Effector memory CD8-positive, alpha-beta T cell (primary cell): ENCODE measurements at regions not wholly inside any gene's neighbourhood (a gene's known extent, or its start where the extent isn't known, plus 50 kb on each side); places are given as distances from the start of the nearest gene placed in this dataset.

Source experiments
- ATAC-seq: fragments of 150-1000 bp; cut with Tn5 transposase; replicated peaks from 2 replicates; pipeline ENCODE4 v1.10.0; 2021; ENCODE audit warnings: mild to moderate bottlenecking, moderate library complexity
- DNase-seq, 3 experiments: peaks; one replicate each; pipeline ENCODE4 v3.0.0; 2021
- H3K27ac Mint-ChIP-seq, 2 donors: one replicate each; pipeline ENCODE4 v1.8.0; 2022; ENCODE audit warnings: mild to moderate bottlenecking in 2 of 2, mixed read lengths in 2 of 2, moderate library complexity in 2 of 2
- H3K27me3 Mint-ChIP-seq, 2 donors: one replicate each; pipeline ENCODE4 v1.8.0; 2022; ENCODE audit warnings: mixed read lengths in 2 of 2
- H3K36me3 Mint-ChIP-seq: one replicate; pipeline ENCODE4 v1.8.0; 2022; ENCODE audit warnings: mild to moderate bottlenecking, moderate library complexity, mixed read lengths; ENCODE audit not compliant: insufficient read depth
- H3K4me1 Mint-ChIP-seq, 2 donors: one replicate each; pipeline ENCODE4 v1.8.0; 2022; ENCODE audit warnings: low read depth in 2 of 2, mixed read lengths in 2 of 2
- H3K4me3 Mint-ChIP-seq, 2 donors: one replicate each; pipeline ENCODE4 v1.8.0; 2022; ENCODE audit warnings: mild to moderate bottlenecking in 2 of 2, mixed read lengths in 2 of 2, moderate library complexity in 2 of 2
- H3K9me3 Mint-ChIP-seq, 2 donors: one replicate each; pipeline ENCODE4 v1.8.0; 2022; ENCODE audit warnings: mixed read lengths in 2 of 2

GRCh38 chr9:79256691-79257213 is 315.0 kb upstream of the TLE4 start:
- no peak for DNase-seq
- no peaks in the 10 kb centered on the region for H3K36me3 Mint-ChIP-seq
- no peak overlapping the region for H3K4me3 Mint-ChIP-seq
- H3K27me3 Mint-ChIP-seq = peaks cover 12 to 17% of the 10 kb centered on the region in 2 donors
- H3K9me3 Mint-ChIP-seq = no peaks in the 10 kb centered on the region
- no peak overlapping the region for H3K27ac Mint-ChIP-seq
- no peaks in the 10 kb centered on the region for H3K4me1 Mint-ChIP-seq
- no peak for ATAC-seq

- Mint-ChIP-seq H3K27ac (no peak overlapping the region), H3K9me3 (no peaks in the 10 kb centered on the region), H3K4me1 (no peaks in the 10 kb centered on the region), H3K27me3 (peaks cover 12 to 17% of the 10 kb centered on the region in 2 donors), H3K4me3 (no peak overlapping the region), H3K36me3 (no peaks in the 10 kb centered on the region)
- ATAC-seq (no peak), DNase-seq (no peak)
Measured at GRCh38 chr9:79257228-79257781, 314.5 kb upstream of the TLE4 start.

- Mint-ChIP-seq H3K9me3 (peaks cover 0 to under 1% of the 10 kb centered on the region in 2 donors), H3K4me1 (no peaks in the 10 kb centered on the region), H3K27ac (no peak overlapping the region), H3K4me3 (no peak overlapping the region), H3K27me3 (peaks cover 12 to 21% of the 10 kb centered on the region in 2 donors), H3K36me3 (no peaks in the 10 kb centered on the region)
- no peak for ATAC-seq
- no peak for DNase-seq
Measured at GRCh38 chr9:79257790-79258351, 313.9 kb upstream of the TLE4 start.

GRCh38 chr9:79259858-79260257 is 311.9 kb upstream of the TLE4 start:
- H3K27ac Mint-ChIP-seq = no peak overlapping the region
- H3K9me3 Mint-ChIP-seq = peaks cover 0 to 1% of the 10 kb centered on the region in 2 donors
- DNase-seq (no peak), ATAC-seq (no peak)
- H3K4me1 Mint-ChIP-seq = no peaks in the 10 kb centered on the region
- no peaks in the 10 kb centered on the region for H3K36me3 Mint-ChIP-seq
- H3K4me3 Mint-ChIP-seq = no peak overlapping the region
- peaks cover 22 to 35% of the 10 kb centered on the region in 2 donors for H3K27me3 Mint-ChIP-seq

- no peak for ATAC-seq
- Mint-ChIP-seq H3K4me3 (no peak overlapping the region), H3K27ac (no peak overlapping the region), H3K9me3 (peaks cover 0 to 1% of the 10 kb centered on the region in 2 donors), H3K27me3 (peaks cover 24 to 49% of the 10 kb centered on the region in 2 donors), H3K4me1 (no peaks in the 10 kb centered on the region), H3K36me3 (no peaks in the 10 kb centered on the region)
- no peak for DNase-seq
Measured at GRCh38 chr9:79263628-79264027, 308.1 kb upstream of the TLE4 start.

GRCh38 chr9:79264041-79264440 is 307.7 kb upstream of the TLE4 start:
- peaks cover 20 to 49% of the 10 kb centered on the region in 2 donors for H3K27me3 Mint-ChIP-seq
- H3K36me3 Mint-ChIP-seq = no peaks in the 10 kb centered on the region
- ATAC-seq (no peak), DNase-seq (no peak)
- peaks cover 0 to 1% of the 10 kb centered on the region in 2 donors for H3K9me3 Mint-ChIP-seq
- no peaks in the 10 kb centered on the region for H3K4me1 Mint-ChIP-seq
- H3K4me3 Mint-ChIP-seq = no peak overlapping the region
- H3K27ac Mint-ChIP-seq = no peak overlapping the region

GRCh38 chr9:79264511-79265355 is 307.0 kb upstream of the TLE4 start:
- DNase-seq = no peak
- H3K9me3 Mint-ChIP-seq = peaks cover 0 to 1% of the 10 kb centered on the region in 2 donors
- H3K27me3 Mint-ChIP-seq = peaks cover 19 to 47% of the 10 kb centered on the region in 2 donors
- H3K4me3 Mint-ChIP-seq = no peak overlapping the region
- H3K27ac Mint-ChIP-seq = no peak overlapping the region
- no peaks in the 10 kb centered on the region for H3K4me1 Mint-ChIP-seq
- no peaks in the 10 kb centered on the region for H3K36me3 Mint-ChIP-seq
- no peak for ATAC-seq

- Mint-ChIP-seq H3K4me1 (no peaks in the 10 kb centered on the region), H3K4me3 (no peak overlapping the region), H3K27ac (no peak overlapping the region), H3K9me3 (peaks cover 0 to 1% of the 10 kb centered on the region in 2 donors), H3K36me3 (no peaks in the 10 kb centered on the region), H3K27me3 (peaks cover 13 to 32% of the 10 kb centered on the region in 2 donors)
- ATAC-seq (no peak), DNase-seq (no peak)
Measured at GRCh38 chr9:79266986-79267385, 304.8 kb upstream of the TLE4 start.

GRCh38 chr9:79268806-79269205 is 303.0 kb upstream of the TLE4 start:
- H3K4me1 Mint-ChIP-seq = no peaks in the 10 kb centered on the region

GRCh38 chr9:79273311-79273710 is 298.5 kb upstream of the TLE4 start:
- H3K4me3 Mint-ChIP-seq = no peak overlapping the region
- no peaks in the 10 kb centered on the region for H3K4me1 Mint-ChIP-seq
- H3K27me3 Mint-ChIP-seq = peaks cover 7 to 12% of the 10 kb centered on the region in 2 donors
- no peak for ATAC-seq
- H3K36me3 Mint-ChIP-seq = no peaks in the 10 kb centered on the region
- no peak for DNase-seq
- H3K9me3 Mint-ChIP-seq = no peaks in the 10 kb centered on the region
- H3K27ac Mint-ChIP-seq = no peak overlapping the region

More at GRCh38 chr9:79268806-79269205, 303.0 kb upstream of the TLE4 start:
- Mint-ChIP-seq H3K4me3 (no peak overlapping the region), H3K27me3 (peaks cover 13 to 23% of the 10 kb centered on the region in 2 donors), H3K9me3 (no peaks in the 10 kb centered on the region), H3K27ac (no peak overlapping the region), H3K36me3 (no peaks in the 10 kb centered on the region)
- DNase-seq (no peak), ATAC-seq (no peak)

GRCh38 chr9:79279356-79279755 is 292.4 kb upstream of the TLE4 start:
- H3K27ac Mint-ChIP-seq = no peak overlapping the region
- no peaks in the 10 kb centered on the region for H3K4me1 Mint-ChIP-seq
- H3K36me3 Mint-ChIP-seq = no peaks in the 10 kb centered on the region
- H3K9me3 Mint-ChIP-seq = peaks cover 0 to 6% of the 10 kb centered on the region in 2 donors
- peaks cover 21 to 38% of the 10 kb centered on the region in 2 donors for H3K27me3 Mint-ChIP-seq
- no peak overlapping the region for H3K4me3 Mint-ChIP-seq
- ATAC-seq (no peak), DNase-seq (no peak)

- no peak overlapping the region for H3K4me3 Mint-ChIP-seq
- peaks cover 0 to 6% of the 10 kb centered on the region in 2 donors for H3K9me3 Mint-ChIP-seq
- no peak overlapping the region for H3K27ac Mint-ChIP-seq
- no peak for ATAC-seq
- H3K36me3 Mint-ChIP-seq = no peaks in the 10 kb centered on the region
- no peaks in the 10 kb centered on the region for H3K4me1 Mint-ChIP-seq
- no peak for DNase-seq
- peaks cover 21 to 38% of the 10 kb centered on the region in 2 donors for H3K27me3 Mint-ChIP-seq
Measured at GRCh38 chr9:79280691-79281090, 291.1 kb upstream of the TLE4 start.

GRCh38 chr9:79284081-79284480 is 287.7 kb upstream of the TLE4 start:
- no peaks in the 10 kb centered on the region for H3K4me1 Mint-ChIP-seq
- ATAC-seq (no peak), DNase-seq (no peak)
- H3K36me3 Mint-ChIP-seq = no peaks in the 10 kb centered on the region
- no peak overlapping the region for H3K27ac Mint-ChIP-seq
- H3K27me3 Mint-ChIP-seq = peaks cover 10 to 18% of the 10 kb centered on the region in 2 donors
- peaks cover 0 to 1% of the 10 kb centered on the region in 2 donors for H3K9me3 Mint-ChIP-seq
- no peak overlapping the region for H3K4me3 Mint-ChIP-seq
